GM20000 (cell line): ENCODE measurements at regions not wholly inside any gene's neighbourhood (a gene's known extent, or its start where the extent isn't known, plus 50 kb on each side); places are given as distances from the start of the nearest gene placed in this dataset.

ENCODE experiments used
- DNase-seq: peaks from one replicate; pipeline ENCODE4 v3.0.0; 2012; ENCODE audit warnings: low spot score
- CTCF ChIP-seq: IDR thresholded peaks from 2 replicates; pipeline ENCODE4 v1.5.1; 2012; ENCODE audit warnings: mild to moderate bottlenecking, control low read depth; ENCODE audit errors: extremely low read depth, missing control alignments

GRCh38 chr6:71399279-71399678, 110.7 kb downstream of the OGFRL1 start:
- no peak for DNase-seq
- TF ChIP-seq CTCF: no peak

- DNase-seq: no peak
- TF ChIP-seq CTCF: no peak
Observed at GRCh38 chr6:71400852-71401251, 112.2 kb downstream of the OGFRL1 start.

- TF ChIP-seq CTCF: no peak
Observed at GRCh38 chr6:71402096-71402495, 113.5 kb downstream of the OGFRL1 start.

GRCh38 chr6:71403422-71404134, 115.0 kb downstream of the OGFRL1 start:
- DNase-seq: no peak
- no peak for TF ChIP-seq CTCF

More at GRCh38 chr6:71402096-71402495, 113.5 kb downstream of the OGFRL1 start:
- DNase-seq: no peak

GRCh38 chr6:71404145-71404966, 115.7 kb downstream of the OGFRL1 start:
- TF ChIP-seq CTCF: no peak
- no peak for DNase-seq

- TF ChIP-seq CTCF: no peak
- no peak for DNase-seq
Observed at GRCh38 chr6:71404967-71405278, 116.3 kb downstream of the OGFRL1 start.

GRCh38 chr6:71405416-71405815, 116.8 kb downstream of the OGFRL1 start:
- DNase-seq: no peak
- no peak for TF ChIP-seq CTCF
